ENCODE measurements at regions not wholly inside any gene's neighbourhood (a gene's known extent, or its start where the extent isn't known, plus 50 kb on each side); places are given as distances from the start of the nearest gene placed in this dataset.

GRCh38 chr19:31160336-31160926 lies 188.8 kb downstream of the TSHZ3 start:
- TF ChIP-seq CTCF (IDR thresholded peaks at IDR 0.05) (no peak), POLR2A (IDR thresholded peaks at IDR 0.05) (no peak), POLR2AphosphoS5 (IDR thresholded peaks at IDR 0.05) (no peak)
